Esophagus muscularis mucosa (tissue), 4 donors: ENCODE measurements at regions not wholly inside any gene's neighbourhood (a gene's known extent, or its start where the extent isn't known, plus 50 kb on each side); places are given as distances from the start of the nearest gene placed in this dataset.

Experiments
- DNase-seq: peaks from one replicate; pipeline ENCODE4 v3.0.0-alpha.2; 2017; ENCODE audit errors: extremely low spot score
- H3K27ac ChIP-seq, 4 donors: fragments of 200-600 bp; sonication (generic); replicated peaks in 1 of 4; 1 replicate in 3 of 4; 2 replicates in 1 of 4; pipeline ENCODE4 v1.5.1; 2016 to 2019; ENCODE audit warnings: mild to moderate bottlenecking in 1 of 4
- H3K27me3 ChIP-seq, 4 donors: fragments of 200-600 bp; sonication (generic); one replicate each; pipeline versions ENCODE4 v1.5.1 to v1.6.0; 2016 to 2019
- H3K36me3 ChIP-seq, 4 donors: fragments of 200-600 bp; sonication (generic); one replicate each; pipeline ENCODE4 v1.5.1; 2016 to 2019
- H3K4me1 ChIP-seq, 4 donors: fragments of 200-600 bp; sonication (generic); one replicate each; pipeline ENCODE4 v1.5.1; 2016 to 2019
- H3K4me3 ChIP-seq, 4 donors: fragments of 200-600 bp; sonication (generic); 1 replicate in 2 of 4; 2 replicates in 2 of 4; pipeline ENCODE4 v1.5.1; 2016 to 2019; ENCODE audit warnings: mild to moderate bottlenecking in 4 of 4, moderate library complexity in 1 of 4
- H3K9me3 ChIP-seq, 4 donors: fragments of 200-600 bp; sonication (generic); 1 replicate in 3 of 4; 2 replicates in 1 of 4; pipeline ENCODE4 v1.5.1; 2016 to 2019
- CTCF ChIP-seq, 3 experiments: fragments of 200-600 bp in 2 of 3; fragments of 450-650 bp in 1 of 3; sonication (generic) in 2 of 3; IDR thresholded peaks; one replicate each; pipeline ENCODE4 v1.5.1; 2017 to 2019; ENCODE audit warnings: antibody characterized with exemption in 3 of 3, mild to moderate bottlenecking in 2 of 3, moderate library complexity in 1 of 3
- EP300 ChIP-seq: sonication (generic); formaldehyde crosslinking; IDR thresholded peaks from one replicate; pipeline ENCODE4 v1.6.1; 2017; ENCODE audit warnings: antibody characterized with exemption
- POLR2A ChIP-seq: fragments of 450-650 bp; IDR thresholded peaks from one replicate; pipeline ENCODE4 v1.6.1; 2017; ENCODE audit warnings: antibody characterized with exemption, moderate library complexity, mild to moderate bottlenecking, low read depth
- POLR2AphosphoS5 ChIP-seq, 2 donors: sonication (generic); formaldehyde crosslinking; IDR thresholded peaks; one replicate each; pipeline ENCODE4 v1.6.1; 2017; ENCODE audit warnings: antibody characterized with exemption in 2 of 2
- WGBS: methylation state at CpG from one replicate; pipeline ENCODE4 v1.1.5; 2018; 5-methylcytosine and 5-hydroxymethylcytosine counted together
- intact Hi-C: fragments of 100-400 bp; cut with DNase I; formaldehyde crosslinking; loops from one replicate; pipeline ENCODE4 v1.15.1; 2023

- no peak for DNase-seq
- H3K4me3 ChIP-seq, result no peak overlapping the region
- 76% methylated on average over 3 of the region's 3 CpGs for WGBS
- intact Hi-C loops, result no loop called here
- no peak overlapping the region for H3K27ac ChIP-seq
- TF ChIP-seq EP300 (no peak), POLR2A (no peak), POLR2AphosphoS5 (IDR thresholded peaks at IDR 0.05) (no peak), CTCF (IDR thresholded peaks at IDR 0.05) (no peak)
- H3K9me3 ChIP-seq, result no peaks in the 10 kb centered on the region
- no peaks in the 10 kb centered on the region for H3K36me3 ChIP-seq
- H3K4me1 ChIP-seq, result no peaks in the 10 kb centered on the region
- H3K27me3 ChIP-seq, result no peaks in the 10 kb centered on the region
Measured at GRCh38 chr1:58363585-58363984, 182.9 kb downstream of the OMA1 start.

DNA sequence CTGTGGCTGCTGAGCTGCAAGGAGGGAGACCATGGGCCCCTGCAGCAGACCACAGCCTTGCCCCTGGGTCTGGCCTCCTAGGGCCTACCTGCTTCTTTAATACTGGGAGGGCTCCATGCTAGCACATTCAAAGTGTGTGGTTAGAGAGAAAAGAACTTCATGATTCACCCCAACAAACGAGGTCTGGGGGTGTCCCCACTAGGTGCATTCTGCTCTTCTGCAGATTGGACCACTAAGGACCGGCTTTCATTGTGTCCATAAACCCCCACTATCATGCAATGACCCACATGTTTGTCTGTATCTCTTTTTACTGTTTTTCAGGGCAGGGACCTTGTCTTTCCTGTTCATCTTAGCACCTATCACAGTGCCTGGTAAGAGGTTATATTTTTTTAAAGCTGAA is 185.4 kb downstream of the OMA1 start:
- Histone ChIP-seq H3K36me3 (no peaks in the 10 kb centered on the region), H3K4me1 (peaks cover 0 to 3% (median 0%) of the 10 kb centered on the region in 4 donors), H3K4me3 (no peak overlapping the region), H3K27me3 (no peaks in the 10 kb centered on the region), H3K27ac (no peak overlapping the region), H3K9me3 (no peaks in the 10 kb centered on the region)
- TF ChIP-seq CTCF (IDR thresholded peaks at IDR 0.05) (no peak), POLR2A (no peak), POLR2AphosphoS5 (IDR thresholded peaks at IDR 0.05) (no peak), EP300 (no peak)
- DNase-seq, result no peak
- 39% methylated on average over 2 of the region's 2 CpGs for WGBS
- intact Hi-C loops, result no loop called here

DNA sequence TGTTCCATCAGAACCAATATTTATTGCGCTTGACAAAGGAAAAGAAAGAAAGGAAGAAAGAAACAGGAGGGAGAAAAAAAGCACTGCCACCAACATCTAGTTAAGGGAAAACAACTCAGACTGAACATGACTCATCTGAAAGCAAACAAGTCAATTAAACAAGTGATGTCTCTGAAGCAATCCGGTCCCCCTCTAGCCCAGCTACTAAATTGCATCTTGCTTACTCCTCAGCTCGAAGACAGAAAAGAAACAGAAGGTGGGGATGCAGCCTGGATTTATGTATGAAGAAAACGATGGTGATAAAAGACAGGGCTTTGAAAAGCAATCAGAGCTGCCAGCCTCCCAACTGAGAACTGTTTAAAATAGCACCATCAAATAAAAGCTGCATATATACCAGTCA is 188.2 kb downstream of the OMA1 start:
- no peaks in the 10 kb centered on the region for H3K27me3 ChIP-seq
- intact Hi-C loops, result no loop called here
- TF ChIP-seq CTCF (IDR thresholded peaks at IDR 0.05) (no peak), POLR2A (no peak), EP300 (no peak), POLR2AphosphoS5 (IDR thresholded peaks at IDR 0.05) (no peak)
- H3K27ac ChIP-seq, result no peak overlapping the region
- H3K4me1 ChIP-seq, result peaks cover 0 to 3% (median 0%) of the 10 kb centered on the region in 4 donors
- no peaks in the 10 kb centered on the region for H3K9me3 ChIP-seq
- H3K4me3 ChIP-seq, result no peak overlapping the region
- WGBS, result 51% methylated on average over 4 of the region's 4 CpGs
- DNase-seq, result peak; percentile 50
- no peaks in the 10 kb centered on the region for H3K36me3 ChIP-seq

- H3K4me3 ChIP-seq, result no peak overlapping the region
- WGBS, result 80% methylated on average over 2 of the region's 2 CpGs
- H3K27me3 ChIP-seq, result no peaks in the 10 kb centered on the region
- no peak for TF ChIP-seq POLR2AphosphoS5 (IDR thresholded peaks at IDR 0.05)
- TF ChIP-seq POLR2A, result no peak
- TF ChIP-seq CTCF (IDR thresholded peaks at IDR 0.05), result no peak
- TF ChIP-seq EP300, result no peak
- DNase-seq, result peak; percentile 53
- H3K9me3 ChIP-seq, result no peaks in the 10 kb centered on the region
- intact Hi-C loops, result no loop called here
- no peak overlapping the region for H3K27ac ChIP-seq
- peaks cover 0 to 3% (median 0%) of the 10 kb centered on the region in 4 donors for H3K4me1 ChIP-seq
- no peaks in the 10 kb centered on the region for H3K36me3 ChIP-seq
Measured at GRCh38 chr1:58356402-58356801, 190.1 kb downstream of the OMA1 start.

GRCh38 chr1:58353168-58353567 is 193.4 kb downstream of the OMA1 start:
- no peak overlapping the region for H3K4me3 ChIP-seq
- no peaks in the 10 kb centered on the region for H3K27me3 ChIP-seq
- WGBS, result 79% methylated on average over 2 of the region's 2 CpGs
- H3K36me3 ChIP-seq, result no peaks in the 10 kb centered on the region
- TF ChIP-seq POLR2A, result no peak
- TF ChIP-seq EP300, result no peak
- no peak for DNase-seq
- H3K9me3 ChIP-seq, result peaks cover 0 to 3% (median 0%) of the 10 kb centered on the region in 4 donors
- peaks cover 0 to 3% (median 0%) of the 10 kb centered on the region in 4 donors for H3K4me1 ChIP-seq
- intact Hi-C loops, result no loop called here
- no peak overlapping the region for H3K27ac ChIP-seq
